HFFc6 (cell line): ENCODE measurements at regions not wholly inside any gene's neighbourhood (a gene's known extent, or its start where the extent isn't known, plus 50 kb on each side); places are given as distances from the start of the nearest gene placed in this dataset.

Experiments used
- DNase-seq: peaks from one replicate; pipeline ENCODE4 v3.0.0-alpha.2; 2018
- H3K27ac Mint-ChIP-seq: 2 replicates; pipeline ENCODE4 v1.8.0; 2020; ENCODE audit warnings: mild to moderate bottlenecking, mixed read lengths
- H3K27me3 Mint-ChIP-seq: 2 replicates; pipeline ENCODE4 v1.8.0; 2021; ENCODE audit warnings: mild to moderate bottlenecking, moderate library complexity, mixed read lengths; ENCODE audit not compliant: insufficient read depth
- H3K36me3 Mint-ChIP-seq: 2 replicates; pipeline ENCODE4 v1.8.0; 2021; ENCODE audit warnings: low read depth, mixed read lengths
- H3K4me1 Mint-ChIP-seq: 2 replicates; pipeline ENCODE4 v1.8.0; 2020; ENCODE audit warnings: low read depth, mixed read lengths
- H3K4me3 Mint-ChIP-seq: 2 replicates; pipeline ENCODE4 v1.8.0; 2020; ENCODE audit warnings: mild to moderate bottlenecking, moderate library complexity, mixed read lengths
- H3K9me3 Mint-ChIP-seq: 2 replicates; pipeline ENCODE4 v1.8.0; 2020; ENCODE audit warnings: mild to moderate bottlenecking, mixed read lengths
- CTCF ChIP-seq: fragments of 200-600 bp; sonication (generic); IDR thresholded peaks from 2 replicates; pipeline ENCODE4 v1.5.0; 2021; ENCODE audit warnings: antibody characterized with exemption, mild to moderate bottlenecking

DNA sequence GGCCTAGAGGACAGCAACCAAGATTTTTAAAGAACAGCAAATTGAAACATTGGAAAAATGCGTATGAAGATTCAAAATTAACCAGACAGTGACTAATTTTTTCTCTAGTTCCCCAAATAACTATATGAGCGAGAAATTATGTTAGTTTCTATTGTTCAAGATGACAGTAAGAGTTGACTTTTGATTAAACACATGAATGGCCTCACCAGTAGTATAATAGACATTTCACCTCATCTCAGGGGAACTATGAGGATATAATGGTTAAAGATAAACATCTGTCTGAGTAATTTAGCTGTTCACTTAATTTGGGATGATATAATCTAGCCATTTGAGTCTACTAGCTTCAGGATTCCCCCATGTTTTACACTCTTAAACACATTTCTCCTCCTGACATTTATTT, 380.9 kb upstream of the NWD2 start:
- Mint-ChIP-seq H3K36me3 (no peaks in the 10 kb centered on the region; the same call in 1 of the 2 replicates), H3K27me3 (no peaks in the 10 kb centered on the region), H3K4me3 (no peak overlapping the region), H3K27ac (no peak overlapping the region), H3K4me1 (no peaks in the 10 kb centered on the region), H3K9me3 (peaks cover 37% of the 10 kb centered on the region)
- DNase-seq: no peak
- no peak for TF ChIP-seq CTCF

- Mint-ChIP-seq H3K27ac (no peak overlapping the region), H3K27me3 (no peaks in the 10 kb centered on the region), H3K4me3 (no peak overlapping the region), H3K4me1 (no peaks in the 10 kb centered on the region), H3K36me3 (no peaks in the 10 kb centered on the region; the same call in 1 of the 2 replicates), H3K9me3 (peaks cover 27% of the 10 kb centered on the region)
- no peak for TF ChIP-seq CTCF
- no peak for DNase-seq
These were observed 374.4 kb upstream of the NWD2 start for GRCh38 chr4:36870121-36870520.

DNA sequence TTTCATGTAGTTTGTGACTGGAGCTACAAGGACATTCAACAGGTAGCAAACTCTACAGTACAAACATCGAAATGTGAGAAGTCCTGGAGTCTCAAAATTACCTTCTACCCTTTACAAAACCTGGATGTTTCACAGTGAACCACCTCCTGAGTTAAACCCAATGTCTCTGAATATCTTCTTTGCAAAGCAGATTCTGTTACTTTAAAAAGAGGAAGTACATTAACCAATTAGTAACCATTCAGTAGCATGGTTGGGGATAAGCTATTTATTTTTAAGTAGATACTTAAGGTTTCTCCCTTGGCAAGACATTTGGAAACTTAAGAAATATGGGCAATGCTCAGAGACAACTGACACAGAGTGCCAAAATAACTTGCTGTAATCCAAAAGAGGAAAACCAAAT, 371.9 kb upstream of the NWD2 start:
- Mint-ChIP-seq H3K9me3 (peaks cover 32% of the 10 kb centered on the region), H3K4me1 (no peaks in the 10 kb centered on the region)
- DNase-seq: no peak

GRCh38 chr4:36884151-36884550, 360.4 kb upstream of the NWD2 start:
- no peak overlapping the region for H3K4me3 Mint-ChIP-seq
- H3K4me1 Mint-ChIP-seq: no peaks in the 10 kb centered on the region
- H3K9me3 Mint-ChIP-seq: peaks cover 45% of the 10 kb centered on the region
- H3K27me3 Mint-ChIP-seq: no peaks in the 10 kb centered on the region
- H3K36me3 Mint-ChIP-seq: no peaks in the 10 kb centered on the region
- TF ChIP-seq CTCF: no peak
- no peak for DNase-seq
- H3K27ac Mint-ChIP-seq: no peak overlapping the region

More for the DNA sequence above, 371.9 kb upstream of the NWD2 start:
- Mint-ChIP-seq H3K27me3 (no peaks in the 10 kb centered on the region), H3K36me3 (no peaks in the 10 kb centered on the region), H3K27ac (no peak overlapping the region), H3K4me3 (no peak overlapping the region)
- TF ChIP-seq CTCF: no peak

GRCh38 chr4:36891971-36892370, 352.6 kb upstream of the NWD2 start:
- Mint-ChIP-seq H3K4me1 (no peaks in the 10 kb centered on the region), H3K27me3 (no peaks in the 10 kb centered on the region), H3K9me3 (peaks cover 80% of the 10 kb centered on the region), H3K4me3 (no peak overlapping the region), H3K36me3 (no peaks in the 10 kb centered on the region), H3K27ac (no peak overlapping the region)
- no peak for TF ChIP-seq CTCF
- no peak for DNase-seq

GRCh38 chr4:36900446-36900987, 344.0 kb upstream of the NWD2 start:
- Mint-ChIP-seq H3K27me3 (no peaks in the 10 kb centered on the region; the same call in 1 of the 2 replicates), H3K9me3 (peaks cover 34% of the 10 kb centered on the region), H3K36me3 (no peaks in the 10 kb centered on the region; the same call in 1 of the 2 replicates), H3K4me1 (no peaks in the 10 kb centered on the region), H3K4me3 (no peak overlapping the region), H3K27ac (no peak overlapping the region)
- TF ChIP-seq CTCF: no peak
- DNase-seq: no peak
